GM12891 (cell line): ENCODE measurements at regions not wholly inside any gene's neighbourhood (a gene's known extent, or its start where the extent isn't known, plus 50 kb on each side); places are given as distances from the start of the nearest gene placed in this dataset.

ENCODE experiments used
- POLR2A ChIP-seq: IDR thresholded peaks from 2 replicates; pipeline ENCODE4 v1.6.1; 2011; ENCODE audit warnings: low read depth, low read length, control low read depth
- POLR2AphosphoS5 ChIP-seq: IDR thresholded peaks from 2 replicates; pipeline ENCODE4 v1.6.1; 2011; ENCODE audit warnings: low read depth, low read length, control low read depth

- TF ChIP-seq POLR2A, result no peak
- TF ChIP-seq POLR2AphosphoS5, result no peak
These were observed 609.8 kb downstream of the ZNF608 start for GRCh38 chr5:124136609-124137008.
